Lung (tissue), 11 donors: ENCODE measurements at regions not wholly inside any gene's neighbourhood (a gene's known extent, or its start where the extent isn't known, plus 50 kb on each side); places are given as distances from the start of the nearest gene placed in this dataset.

Experiments
- ATAC-seq: fragments of 200-7000 bp; cut with Tn5 transposase; one replicate; pipeline ENCODE4 v1.9.1; 2020; ENCODE audit warnings: moderate number of reproducible peaks; ENCODE audit not compliant: insufficient read depth, low FRiP score
- DNase-seq, 3 donors: peaks; one replicate each; pipeline ENCODE4 v3.0.0-alpha.2; 2013 to 2017
- H3K27ac ChIP-seq, 2 donors: one replicate each; pipeline ENCODE4 v1.5.1; 2013; ENCODE audit warnings: mild to moderate bottlenecking in 2 of 2, moderate library complexity in 2 of 2, control low read depth in 1 of 2, inconsistent platforms in 1 of 2, low read depth in 1 of 2, low read length in 1 of 2
- H3K27me3 ChIP-seq, 3 donors: one replicate each; pipeline ENCODE4 v1.5.1; 2013; ENCODE audit warnings: low read length in 2 of 3; ENCODE audit not compliant: control insufficient read depth in 3 of 3, insufficient read depth in 3 of 3
- H3K36me3 ChIP-seq, 4 donors: one replicate each; pipeline ENCODE4 v1.5.1; 2013; ENCODE audit warnings: low read length in 4 of 4, mild to moderate bottlenecking in 1 of 4, moderate library complexity in 1 of 4; ENCODE audit not compliant: control insufficient read depth in 4 of 4, insufficient read depth in 4 of 4
- H3K4me1 ChIP-seq, 5 donors: one replicate each; pipeline ENCODE4 v1.5.1; 2013; ENCODE audit warnings: low read length in 5 of 5, mild to moderate bottlenecking in 2 of 5, moderate library complexity in 1 of 5; ENCODE audit not compliant: control insufficient read depth in 5 of 5, insufficient read depth in 5 of 5
- H3K4me3 ChIP-seq: one replicate; pipeline ENCODE4 v1.5.1; 2013; ENCODE audit warnings: mild to moderate bottlenecking, control low read depth, moderate library complexity
- H3K9ac ChIP-seq, 2 donors: one replicate each; pipeline ENCODE4 v1.5.1; 2013; ENCODE audit warnings: low read length in 2 of 2, control low read depth in 1 of 2; ENCODE audit not compliant: insufficient read depth in 1 of 2
- H3K9me3 ChIP-seq, 4 donors: one replicate each; pipeline ENCODE4 v1.5.1; 2013; ENCODE audit warnings: low read length in 3 of 4, mild to moderate bottlenecking in 1 of 4, moderate library complexity in 1 of 4; ENCODE audit not compliant: control insufficient read depth in 4 of 4, insufficient read depth in 3 of 4
- CTCF ChIP-seq: IDR thresholded peaks from 2 replicates; pipeline ENCODE4 v1.5.1; 2012; ENCODE audit warnings: mild to moderate bottlenecking; ENCODE audit errors: control extremely low read depth, extremely low read depth
- WGBS, 2 donors: extraction: QIAGEN DNeasy Blood & Tissue Kit; methylation state at CpG; one replicate each; pipeline ENCODE4 v1.1.7; 2013; 5-methylcytosine and 5-hydroxymethylcytosine counted together
- donor health status: control.
- donor health status: control.
- donor health status: Bipolar disorder and iron deficiency.
- donor health status: healthy.
- donor health status: DM: yes; HTN: yes; CAD: no.

GRCh38 chr1:209428241-209428921 is 155.1 kb upstream of the CAMK1G start:
- DNase-seq, result peak; percentile 57 to 82 (median 62)

GRCh38 chr1:209429611-209430010 is 153.9 kb upstream of the CAMK1G start:
- ATAC-seq, result no peak
- H3K9ac ChIP-seq, result peak overlapping the region in 1 of 2 donors; percentile 8
- DNase-seq, result no peak
- peaks cover 0 to 3% (median 0%) of the 10 kb centered on the region in 3 donors for H3K27me3 ChIP-seq
- TF ChIP-seq CTCF, result no peak
- no peak overlapping the region for H3K4me3 ChIP-seq
- no peak overlapping the region for H3K27ac ChIP-seq
- peaks cover 0 to 18% (median 0%) of the 10 kb centered on the region in 5 donors for H3K4me1 ChIP-seq
- no peaks in the 10 kb centered on the region for H3K36me3 ChIP-seq
- no peaks in the 10 kb centered on the region for H3K9me3 ChIP-seq

More at GRCh38 chr1:209428241-209428921, 155.1 kb upstream of the CAMK1G start:
- peaks cover 0 to 12% (median 0%) of the 10 kb centered on the region in 5 donors for H3K4me1 ChIP-seq
- no peaks in the 10 kb centered on the region for H3K36me3 ChIP-seq
- no peak overlapping the region for H3K9ac ChIP-seq
- TF ChIP-seq CTCF, result no peak
- no peak overlapping the region for H3K27ac ChIP-seq
- H3K9me3 ChIP-seq, result no peaks in the 10 kb centered on the region
- ATAC-seq, result no peak
- WGBS, 2 donors, result 62 to 70% methylated on average over 10 of the region's 10 CpGs
- H3K4me3 ChIP-seq, result no peak overlapping the region
- peaks cover 0 to 3% (median 0%) of the 10 kb centered on the region in 3 donors for H3K27me3 ChIP-seq

GRCh38 chr1:209430107-209430506 is 153.4 kb upstream of the CAMK1G start:
- H3K9ac ChIP-seq, result peak overlapping the region in 1 of 2 donors; percentile 8
- H3K27me3 ChIP-seq, result peaks cover 0 to 3% (median 0%) of the 10 kb centered on the region in 3 donors
- H3K9me3 ChIP-seq, result no peaks in the 10 kb centered on the region
- ATAC-seq (no peak), DNase-seq (no peak)
- no peak overlapping the region for H3K4me3 ChIP-seq
- no peaks in the 10 kb centered on the region for H3K36me3 ChIP-seq
- TF ChIP-seq CTCF, result no peak
- 75 to 84% methylated on average over 3 of the region's 3 CpGs for WGBS, 2 donors
- H3K4me1 ChIP-seq, result peaks cover 0 to 18% (median 0%) of the 10 kb centered on the region in 5 donors
- no peak overlapping the region for H3K27ac ChIP-seq

- Histone ChIP-seq H3K4me3 (no peak overlapping the region), H3K9ac (no peak overlapping the region)
Measured at GRCh38 chr1:209430821-209431259, 152.7 kb upstream of the CAMK1G start.

More at GRCh38 chr1:209430821-209431259, 152.7 kb upstream of the CAMK1G start:
- DNase-seq, result no peak
- Histone ChIP-seq H3K27ac (no peak overlapping the region), H3K27me3 (peaks cover 0 to 3% (median 0%) of the 10 kb centered on the region in 3 donors), H3K36me3 (no peaks in the 10 kb centered on the region), H3K9me3 (no peaks in the 10 kb centered on the region), H3K4me1 (peaks cover 0 to 18% (median 0%) of the 10 kb centered on the region in 5 donors)
- WGBS, 2 donors, result 83 to 88% methylated on average over 5 of the region's 5 CpGs
- TF ChIP-seq CTCF, result no peak
- ATAC-seq, result no peak
